ENCODE measurements at regions not wholly inside any gene's neighbourhood (a gene's known extent, or its start where the extent isn't known, plus 50 kb on each side); places are given as distances from the start of the nearest gene placed in this dataset.

DNA sequence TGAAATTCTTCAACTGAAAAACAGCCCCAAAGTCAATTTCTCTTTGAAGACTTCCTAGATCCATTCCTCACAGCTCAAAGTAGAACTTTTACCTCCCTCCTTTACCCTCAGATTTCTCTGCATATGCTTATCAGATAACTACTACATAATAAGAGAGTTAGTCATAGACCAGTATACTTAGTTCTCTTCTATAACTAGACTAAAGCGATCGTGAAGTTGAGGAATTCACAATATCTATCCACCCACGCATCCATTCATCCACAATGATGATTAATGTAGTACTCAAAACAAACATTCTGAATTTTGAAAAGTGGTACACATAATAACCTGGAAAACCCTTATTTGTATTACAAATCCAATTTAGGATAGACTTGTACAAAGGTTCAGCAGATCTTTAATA lies 800.9 kb upstream of the TENM4 start:
- ATAC-seq, result no peak
- intact Hi-C loops (cut with DNase I), result no loop called here
- no peak for DNase-seq (ENCODE audit: missing footprints)

DNA sequence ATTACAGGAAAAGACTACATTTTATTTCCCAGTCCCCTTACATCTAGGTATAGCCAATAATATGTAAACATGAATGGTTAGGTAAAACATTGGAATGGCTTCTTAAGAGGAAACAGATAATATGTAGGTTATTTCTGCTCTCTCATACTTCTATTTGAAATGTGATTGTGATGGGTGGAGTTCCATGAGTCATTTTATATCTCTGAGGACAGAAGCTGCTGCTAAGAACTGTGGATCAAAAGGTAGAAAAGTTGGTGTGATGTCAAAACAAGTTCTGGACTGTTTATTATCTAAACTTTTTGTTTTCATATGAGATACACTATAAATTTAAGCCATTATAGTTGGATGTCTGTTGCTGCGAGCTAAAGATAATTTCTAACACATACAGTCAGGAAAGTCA lies 799.4 kb upstream of the TENM4 start:
- intact Hi-C loops (cut with DNase I), result no loop called here
- DNase-seq (ENCODE audit: missing footprints), result no peak
- no peak for ATAC-seq

DNA sequence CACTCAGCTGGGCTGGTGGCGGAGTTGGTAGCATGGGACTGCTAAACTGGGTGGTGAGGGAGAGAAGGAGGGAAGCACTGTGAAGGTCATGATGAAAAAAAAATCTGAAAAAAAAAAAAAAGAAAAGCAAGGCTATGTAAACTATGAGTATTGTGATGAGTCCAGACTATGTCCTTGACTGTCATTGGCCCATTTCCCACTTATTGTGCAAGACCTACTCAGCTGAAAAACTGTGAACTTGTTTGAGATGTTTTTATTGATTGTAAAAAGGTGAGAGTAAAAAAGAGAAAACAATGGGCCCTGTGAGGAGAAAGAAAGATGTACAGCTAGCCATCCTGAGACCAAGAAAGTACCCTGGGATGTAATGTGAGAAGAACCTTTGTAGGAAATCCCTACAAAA lies 798.4 kb upstream of the TENM4 start:
- intact Hi-C loops (cut with DNase I), result no loop called here
- ATAC-seq (no peak), DNase-seq (ENCODE audit: missing footprints) (no peak)

DNA sequence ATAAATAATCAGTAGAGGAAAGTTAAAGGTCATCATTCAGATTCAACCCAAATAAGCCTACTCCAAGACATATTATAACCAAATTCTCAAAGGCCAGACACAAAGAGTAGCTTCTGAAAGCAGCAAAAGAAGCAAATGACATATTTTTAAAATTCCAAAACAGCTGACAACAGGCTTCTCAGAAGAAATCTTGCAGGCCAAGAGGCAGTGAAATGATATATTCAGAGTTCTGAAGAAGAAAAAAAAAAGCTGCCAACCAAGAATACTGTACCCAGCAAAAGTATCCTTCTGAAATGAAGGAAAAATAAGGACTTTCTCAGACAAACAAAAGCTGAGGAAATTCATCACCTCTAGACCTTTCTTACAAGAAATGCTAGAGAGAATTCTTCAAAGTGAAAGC lies 787.1 kb upstream of the TENM4 start:
- intact Hi-C loops (cut with DNase I), result no loop called here
- ATAC-seq (no peak), DNase-seq (ENCODE audit: missing footprints) (no peak)

DNA sequence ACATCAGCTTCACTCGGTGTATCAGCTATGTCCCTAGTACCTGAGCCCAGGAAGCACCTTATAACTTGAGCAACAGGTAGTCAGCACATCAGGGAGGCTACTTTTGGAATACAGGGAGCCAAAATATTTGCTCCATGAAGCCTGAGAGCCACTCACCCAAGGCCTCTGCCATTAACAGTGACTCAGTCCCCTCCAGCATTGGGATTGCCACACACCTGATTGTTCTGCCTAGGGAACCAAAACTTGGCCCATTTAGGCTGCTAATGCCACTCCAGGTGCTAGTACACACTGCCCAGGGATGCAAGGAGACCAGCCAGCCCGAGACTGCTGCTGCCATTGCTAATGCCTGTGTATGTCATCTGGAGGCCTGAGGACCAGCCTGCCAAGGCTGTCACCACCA lies 773.6 kb upstream of the TENM4 start:
- ATAC-seq (no peak), DNase-seq (ENCODE audit: missing footprints) (no peak)
- intact Hi-C loops (cut with DNase I), result no loop called here

DNA sequence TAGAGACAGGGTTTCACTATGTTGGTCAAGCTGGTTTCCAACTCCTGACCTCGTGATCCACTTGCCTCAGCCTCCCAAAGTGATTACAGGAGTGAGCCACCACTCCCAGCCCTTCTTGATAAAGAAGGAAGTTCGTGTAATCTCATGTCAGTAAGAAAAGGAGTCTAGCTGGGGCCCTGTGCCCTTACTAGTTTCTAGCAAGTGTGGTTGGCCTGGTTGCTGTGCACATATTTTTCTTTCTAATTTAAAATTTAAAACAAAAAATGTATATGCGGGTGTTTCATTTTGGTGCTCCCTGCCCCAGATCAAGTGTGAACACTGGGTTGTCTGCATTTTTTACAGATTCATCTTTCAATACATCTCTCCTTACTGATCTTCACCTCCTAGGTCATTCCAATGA lies 770.8 kb upstream of the TENM4 start:
- DNase-seq (ENCODE audit: missing footprints) (no peak), ATAC-seq (no peak)
- intact Hi-C loops (cut with DNase I), result no loop called here

DNA sequence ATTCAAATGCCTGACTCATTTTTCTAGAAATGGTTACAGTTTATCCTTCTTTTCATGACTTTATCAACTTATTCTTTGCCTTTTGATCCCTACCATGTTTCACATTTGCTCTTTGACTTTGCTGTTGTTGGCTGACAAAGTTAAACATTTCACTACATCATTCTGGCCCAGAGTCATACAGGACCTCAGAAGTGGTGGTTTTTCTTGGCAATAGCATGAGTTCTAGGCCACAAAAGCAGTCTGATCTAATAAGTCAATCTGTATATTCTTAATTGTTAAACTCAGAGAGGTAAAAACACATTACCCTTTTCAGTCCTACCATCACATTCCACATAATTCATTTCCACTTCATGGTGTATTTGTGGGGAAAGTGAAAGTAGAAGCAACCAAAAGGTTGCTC lies 763.2 kb upstream of the TENM4 start:
- DNase-seq (ENCODE audit: missing footprints), result no peak
- ATAC-seq, result no peak
- intact Hi-C loops (cut with DNase I), result no loop called here

DNA sequence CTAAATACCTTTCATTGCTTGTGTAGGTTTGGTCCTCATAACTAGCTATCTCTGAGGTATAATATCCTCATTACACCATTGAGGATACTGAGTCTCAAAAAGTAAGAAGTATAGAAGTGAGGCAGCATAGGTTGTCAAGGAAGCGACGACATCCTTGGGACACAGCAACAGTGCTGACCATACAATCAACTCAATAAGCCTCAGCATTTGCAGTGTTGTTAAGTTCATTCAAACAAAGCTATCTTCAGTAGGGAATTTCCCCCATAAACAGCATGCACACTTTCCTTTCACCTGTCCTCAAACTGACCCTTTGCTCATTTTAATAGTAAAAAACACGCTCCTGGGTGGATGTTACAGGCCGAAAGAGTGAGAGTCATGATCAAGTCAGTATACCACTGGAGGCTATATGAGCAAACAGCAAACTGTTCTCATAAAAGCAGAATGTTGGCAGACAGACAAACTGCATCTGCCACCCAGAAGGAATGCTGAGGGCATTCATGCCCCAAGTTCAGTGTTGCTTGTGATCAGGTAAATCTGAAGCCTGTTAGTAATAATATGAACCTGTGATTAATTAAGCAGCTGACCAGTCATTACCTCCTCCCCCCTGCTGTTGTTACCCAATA lies 756.2 kb upstream of the TENM4 start:
- ATAC-seq, result no peak
- intact Hi-C loops (cut with DNase I), result no loop called here
- DNase-seq (ENCODE audit: missing footprints), result no peak

DNA sequence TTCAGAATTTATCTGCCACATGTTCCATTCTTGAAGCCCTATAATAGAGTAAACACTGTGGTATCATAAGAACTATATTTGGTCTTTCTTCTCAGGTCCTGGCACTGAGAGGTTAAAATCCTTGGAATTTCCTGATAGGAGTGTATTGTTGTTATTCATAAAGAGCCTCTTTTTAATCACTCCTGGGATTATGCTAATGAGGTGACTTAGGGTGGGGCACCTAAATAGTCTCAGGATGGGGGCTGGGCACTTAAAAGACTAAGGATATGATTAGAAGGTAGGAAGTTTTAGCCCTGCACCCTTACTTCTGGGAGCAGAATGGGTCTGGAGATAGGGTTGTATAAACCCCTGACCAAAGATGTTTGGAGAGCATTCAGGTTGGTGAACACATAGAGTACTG lies 755.2 kb upstream of the TENM4 start:
- no peak for ATAC-seq
- intact Hi-C loops (cut with DNase I), result no loop called here

DNA sequence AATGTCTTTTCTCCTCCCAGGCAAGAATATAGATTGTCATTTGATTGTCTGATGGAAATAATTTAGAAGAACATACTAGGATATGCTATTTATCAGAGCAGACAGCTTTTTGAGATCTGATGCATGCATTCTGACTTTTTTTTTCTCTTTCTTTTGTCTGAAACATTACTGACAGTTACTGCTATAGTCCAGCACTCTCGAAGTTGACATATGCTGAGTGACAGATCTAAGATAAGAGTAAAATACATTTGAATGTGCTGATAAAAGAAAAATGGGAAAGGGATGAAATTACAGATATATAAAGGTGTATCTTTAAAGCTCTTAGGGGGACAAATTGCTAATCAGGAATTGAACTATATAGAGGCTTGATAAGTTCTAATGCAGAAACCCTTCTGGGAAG lies 753.8 kb upstream of the TENM4 start:
- intact Hi-C loops (cut with DNase I), result no loop called here
- no peak for DNase-seq (ENCODE audit: missing footprints)
- no peak for ATAC-seq

More for the DNA sequence above, 755.2 kb upstream of the TENM4 start:
- no peak for DNase-seq (ENCODE audit: missing footprints)

DNA sequence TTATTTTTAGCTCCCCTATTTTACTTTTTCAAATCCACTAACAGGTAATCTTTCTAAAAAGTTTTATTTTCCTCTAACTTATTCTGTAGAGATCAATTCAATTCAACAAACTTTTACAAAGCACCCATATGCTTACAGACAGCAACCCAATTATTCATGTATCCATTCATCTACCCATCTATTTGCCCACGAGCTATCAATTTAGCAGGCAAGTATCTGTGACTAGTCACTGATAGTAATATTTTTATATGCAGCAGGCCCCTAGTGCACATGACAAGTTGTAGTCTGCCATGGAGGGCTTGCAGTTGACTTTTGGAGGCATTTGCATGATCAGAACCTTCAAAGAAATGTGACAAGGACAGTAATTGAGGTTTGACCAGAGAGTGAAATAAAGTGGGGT lies 753.2 kb upstream of the TENM4 start:
- DNase-seq (ENCODE audit: missing footprints) (no peak), ATAC-seq (no peak)
- intact Hi-C loops (cut with DNase I), result no loop called here

DNA sequence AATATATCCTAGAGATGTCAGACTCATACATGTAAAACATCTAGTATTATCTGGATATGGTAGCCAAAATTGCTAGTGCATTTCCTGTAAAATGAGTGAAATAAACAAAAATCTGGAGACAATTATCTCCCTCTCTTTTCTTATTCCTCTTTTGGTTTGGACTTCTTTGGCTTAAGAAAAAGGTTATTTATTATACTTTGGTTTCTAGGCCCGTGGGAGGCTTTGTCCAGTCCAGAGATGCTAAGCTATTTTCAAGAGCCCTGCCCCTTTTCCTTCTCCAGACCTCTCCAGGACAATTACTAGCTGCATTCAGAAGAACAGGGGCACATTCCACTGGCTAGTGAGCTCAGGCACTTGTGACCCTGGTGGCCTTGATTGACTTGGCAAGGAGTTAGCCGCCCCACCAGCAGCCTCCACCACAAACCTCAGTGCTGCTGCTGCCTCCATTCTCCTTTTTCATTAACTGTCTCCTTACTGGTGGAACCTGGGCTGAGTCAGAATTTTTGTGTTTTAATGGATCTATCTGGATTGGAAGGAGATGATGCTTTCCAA lies 747.3 kb upstream of the TENM4 start:
- intact Hi-C loops (cut with DNase I), result no loop called here
- no peak for DNase-seq (ENCODE audit: missing footprints)
- ATAC-seq, result no peak

DNA sequence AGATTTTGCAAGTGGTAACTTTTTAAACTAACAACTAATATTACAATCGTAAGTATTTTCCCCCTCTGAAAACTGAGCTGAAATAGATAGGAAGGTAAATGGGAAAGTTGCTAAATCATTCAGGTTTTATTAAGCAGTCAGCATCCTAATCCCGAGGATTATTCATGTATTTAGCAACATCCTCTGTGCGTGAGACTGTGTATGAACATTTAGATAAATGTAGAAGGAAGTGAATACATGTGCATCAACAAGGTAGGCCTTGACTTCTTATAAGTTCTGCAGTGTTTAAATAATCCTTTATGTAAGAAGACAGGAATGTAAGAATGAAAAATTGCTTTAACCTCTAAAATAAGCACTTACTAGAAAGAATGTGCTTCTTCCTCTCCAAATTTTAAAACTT lies 745.9 kb upstream of the TENM4 start:
- intact Hi-C loops (cut with DNase I), result no loop called here
- no peak for ATAC-seq

DNA sequence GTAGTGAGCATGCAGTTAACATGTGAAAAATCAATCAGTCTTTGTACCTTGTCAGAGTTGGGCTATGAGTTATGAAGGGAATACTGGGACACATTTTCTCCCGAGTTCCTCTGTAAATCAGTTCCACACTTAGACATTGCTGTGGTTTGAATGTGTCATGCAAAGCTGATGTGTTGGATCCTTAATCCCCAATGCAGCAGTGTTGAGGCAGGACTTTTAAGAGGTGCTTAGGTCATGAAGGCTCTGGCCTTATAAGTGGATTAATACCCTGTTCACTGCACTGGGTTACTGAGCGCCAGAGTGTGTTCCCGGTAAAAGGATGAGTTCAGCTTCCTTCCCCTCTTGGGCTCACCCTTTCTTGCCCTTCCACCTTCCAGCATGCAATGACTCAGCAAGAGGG lies 742.1 kb upstream of the TENM4 start:
- no peak for DNase-seq (ENCODE audit: missing footprints)
- intact Hi-C loops (cut with DNase I), result no loop called here
- no peak for ATAC-seq

More for the DNA sequence above, 745.9 kb upstream of the TENM4 start:
- DNase-seq (ENCODE audit: missing footprints), result no peak

DNA sequence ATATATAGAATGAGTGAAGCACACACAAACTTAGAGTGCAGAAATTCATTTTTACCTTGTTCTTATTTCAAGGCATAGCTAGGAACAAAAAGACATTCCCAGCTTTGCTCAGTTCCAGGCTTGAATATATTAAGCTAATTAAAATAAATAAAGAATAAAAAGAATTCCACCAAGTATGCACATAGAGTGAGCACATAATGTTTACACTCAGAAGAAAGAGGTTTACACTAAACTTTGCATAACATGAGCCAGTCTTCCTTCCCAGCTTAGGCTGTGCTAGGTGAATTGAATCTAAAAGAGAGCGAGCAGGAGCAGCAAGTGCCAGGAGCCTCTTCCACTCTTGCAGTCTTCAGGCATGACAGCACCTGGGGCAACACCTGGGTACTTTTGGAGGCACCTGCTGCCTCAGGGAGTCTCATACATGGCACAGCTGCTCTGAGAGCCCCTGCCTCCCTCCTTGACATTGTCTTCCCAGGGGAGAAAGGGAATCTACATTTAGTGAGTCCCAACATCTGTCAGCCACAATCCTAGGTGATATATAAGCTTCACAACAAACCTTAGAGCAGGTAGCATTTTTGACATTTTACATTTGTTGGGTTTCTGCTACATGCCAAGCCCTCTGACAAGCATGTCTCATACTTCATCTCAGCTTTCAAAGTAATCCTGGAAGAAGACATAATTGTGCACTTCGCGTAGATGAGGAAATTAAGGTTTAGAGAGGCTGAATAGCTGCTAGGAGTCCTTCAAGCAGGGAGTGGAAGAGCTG lies 732.7 kb upstream of the TENM4 start:
- ATAC-seq (no peak), DNase-seq (ENCODE audit: missing footprints) (no peak)
- intact Hi-C loops (cut with DNase I), result no loop called here

DNA sequence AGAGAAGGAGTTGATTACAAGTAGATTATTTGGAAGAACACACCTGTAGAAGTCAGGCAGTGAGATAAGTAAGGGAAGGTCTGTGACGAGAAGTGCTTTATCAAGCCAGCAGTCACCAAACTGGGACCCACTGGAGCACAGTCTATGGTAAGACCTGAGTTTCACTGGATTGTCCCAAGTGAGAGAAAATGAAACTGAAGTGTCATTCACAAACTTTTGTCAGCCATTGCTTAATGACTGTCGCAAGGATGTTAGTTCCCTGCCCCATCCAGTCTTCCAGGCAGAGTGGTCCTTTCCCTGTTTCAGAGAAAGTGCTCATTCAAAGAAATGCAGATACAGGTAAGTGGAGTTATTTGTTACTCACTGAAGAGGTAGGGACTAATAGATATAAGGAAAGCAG lies 728.0 kb upstream of the TENM4 start:
- ATAC-seq (no peak), DNase-seq (ENCODE audit: missing footprints) (no peak)
- intact Hi-C loops (cut with DNase I), result no loop called here

DNA sequence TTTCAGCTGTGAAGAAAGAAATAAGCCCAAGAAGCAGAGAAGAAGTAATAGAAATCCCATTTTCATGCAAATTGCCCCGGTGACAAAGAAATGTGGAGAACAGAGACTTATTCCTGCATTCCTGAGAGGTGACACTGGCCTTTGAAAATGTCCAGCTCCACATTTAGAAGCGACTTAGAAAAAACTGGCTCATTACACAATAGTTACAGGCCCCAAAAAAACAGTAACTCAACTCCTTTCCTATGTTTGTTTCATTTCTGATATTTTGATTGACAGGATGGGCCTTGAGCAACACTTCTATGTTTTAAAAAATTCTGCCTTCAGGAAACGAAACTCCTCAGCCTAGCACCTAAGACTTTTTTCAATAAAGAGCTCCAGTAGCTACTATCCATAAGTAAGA lies 726.9 kb upstream of the TENM4 start:
- intact Hi-C loops (cut with DNase I), result no loop called here
- ATAC-seq (no peak), DNase-seq (ENCODE audit: missing footprints) (no peak)

DNA sequence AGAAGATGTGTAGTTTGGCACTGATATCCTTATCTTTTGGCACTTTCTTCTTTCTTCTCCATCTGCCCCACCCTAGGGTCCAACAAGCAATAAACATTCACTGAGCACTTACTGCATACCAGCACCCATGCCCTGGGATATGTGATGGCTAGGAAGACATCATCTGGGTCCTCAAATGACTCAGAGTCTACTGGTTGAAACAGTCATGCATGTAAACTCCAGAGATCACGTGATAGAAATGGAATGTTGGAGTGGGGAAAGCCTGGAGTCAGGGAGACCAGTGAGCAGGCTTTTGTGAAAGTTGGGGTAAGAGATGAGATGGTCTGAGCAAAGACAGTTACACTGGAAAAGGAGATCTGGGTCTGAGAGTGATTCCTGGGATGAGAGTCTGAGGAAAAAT lies 724.9 kb upstream of the TENM4 start:
- intact Hi-C loops (cut with DNase I), result no loop called here
- ATAC-seq (no peak), DNase-seq (ENCODE audit: missing footprints) (no peak)

DNA sequence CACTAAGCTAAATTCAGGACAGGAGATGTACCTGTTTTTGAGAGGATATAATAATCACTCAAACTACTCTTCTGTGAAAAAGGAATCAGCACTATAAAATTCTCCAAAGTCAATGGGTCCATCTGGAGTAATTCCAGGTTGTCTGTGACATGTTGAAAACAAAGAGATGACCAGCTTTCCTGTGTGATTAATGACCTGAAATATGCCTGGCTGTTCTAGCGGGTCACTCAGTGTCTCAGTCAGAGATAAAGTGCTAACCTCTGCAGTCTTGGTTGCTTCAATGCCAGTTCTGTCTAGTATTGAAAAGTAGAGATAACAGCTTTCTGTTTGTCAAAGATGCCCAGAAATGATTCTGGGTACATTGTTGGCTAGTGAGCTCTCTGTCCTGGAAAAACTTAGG lies 722.6 kb upstream of the TENM4 start:
- no peak for DNase-seq (ENCODE audit: missing footprints)
- no peak for ATAC-seq
- intact Hi-C loops (cut with DNase I), result no loop called here

DNA sequence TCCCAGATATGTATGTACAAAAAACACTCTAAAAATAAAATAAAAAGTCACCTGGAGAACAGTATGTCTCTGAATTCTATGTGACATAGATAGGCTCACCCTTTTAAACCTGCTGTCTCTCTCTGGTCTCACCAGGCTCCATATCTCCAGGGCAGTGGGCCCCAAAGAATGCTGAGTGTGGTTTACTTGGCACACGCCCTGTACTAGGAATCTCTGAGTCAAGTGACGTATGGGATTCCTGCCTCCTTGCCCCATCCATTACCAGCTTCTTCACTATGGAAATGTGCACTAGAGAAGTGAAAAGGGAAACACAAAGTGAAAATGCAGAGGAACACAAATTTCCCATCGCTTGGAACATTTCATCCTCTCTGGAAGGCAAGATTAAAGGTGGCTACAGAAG lies 722.2 kb upstream of the TENM4 start:
- DNase-seq (ENCODE audit: missing footprints), result no peak
- no peak for ATAC-seq
- intact Hi-C loops (cut with DNase I), result no loop called here

DNA sequence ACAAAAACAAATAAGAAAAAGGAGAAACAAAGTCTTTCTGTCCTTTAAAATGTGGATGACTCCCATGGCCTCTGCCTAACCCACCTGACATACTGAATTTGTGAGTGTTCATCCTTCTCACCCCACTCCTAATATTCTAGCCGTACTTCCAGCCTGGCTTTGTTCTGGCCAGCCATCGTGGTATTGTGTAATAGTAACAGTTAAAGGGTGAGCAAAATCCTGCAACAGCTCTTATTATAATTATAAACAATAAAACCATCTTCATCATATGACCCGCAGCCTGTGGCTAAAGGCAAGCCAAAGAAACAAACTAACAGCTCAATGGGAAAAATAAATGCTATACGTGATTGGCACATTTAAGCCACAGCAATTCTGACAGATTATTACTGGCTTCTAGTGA lies 721.6 kb upstream of the TENM4 start:
- DNase-seq (ENCODE audit: missing footprints), result no peak
- no peak for ATAC-seq
- intact Hi-C loops (cut with DNase I), result no loop called here
